Colonic mucosa (tissue), 4 donors: ENCODE measurements at regions not wholly inside any gene's neighbourhood (a gene's known extent, or its start where the extent isn't known, plus 50 kb on each side); places are given as distances from the start of the nearest gene placed in this dataset.
"Not testable (repeated sequence)": the region's sequence is repeated elsewhere in the genome, so short reads cannot be mapped to it uniquely, and the experiment has no call there.

ENCODE experiments used
- DNase-seq: peaks from one replicate; pipeline ENCODE4 v3.0.0-alpha.2; 2020
- H3K27ac ChIP-seq: fragments of 200-600 bp; one replicate; pipeline ENCODE4 v1.8.0; 2021
- H3K27me3 ChIP-seq: fragments of 200-600 bp; one replicate; pipeline ENCODE4 v1.8.0; 2021
- H3K36me3 ChIP-seq: fragments of 200-600 bp; one replicate; pipeline ENCODE4 v1.8.0; 2021
- H3K4me1 ChIP-seq: fragments of 200-600 bp; one replicate; pipeline ENCODE4 v1.8.0; 2021; ENCODE audit warnings: mild to moderate bottlenecking
- H3K4me3 ChIP-seq: fragments of 200-600 bp; one replicate; pipeline ENCODE4 v1.8.0; 2021
- H3K9ac ChIP-seq, 2 donors: one replicate each; pipeline ENCODE4 v1.7.0; 2013; ENCODE audit warnings: control low read depth in 2 of 2, low read depth in 2 of 2, low read length in 2 of 2
- H3K9me3 ChIP-seq: fragments of 200-600 bp; one replicate; pipeline ENCODE4 v1.8.0; 2021
- intact Hi-C: fragments of 100-400 bp; cut with DNase I; formaldehyde crosslinking; loops from one replicate; pipeline ENCODE4 v1.14.1; 2022
- TF ChIP-seq, protein P1 (sequence below): fragments of 200-600 bp; IDR thresholded peaks from one replicate; pipeline ENCODE4 v1.8.0; 2022; ENCODE audit warnings: antibody characterized with exemption, mild to moderate bottlenecking
- donor health status: healthy.
- donor health status: DM: no; HTN: no; CAD: no.
- donor health status: DM: no; HTN: no; CAD: no.

DNA sequence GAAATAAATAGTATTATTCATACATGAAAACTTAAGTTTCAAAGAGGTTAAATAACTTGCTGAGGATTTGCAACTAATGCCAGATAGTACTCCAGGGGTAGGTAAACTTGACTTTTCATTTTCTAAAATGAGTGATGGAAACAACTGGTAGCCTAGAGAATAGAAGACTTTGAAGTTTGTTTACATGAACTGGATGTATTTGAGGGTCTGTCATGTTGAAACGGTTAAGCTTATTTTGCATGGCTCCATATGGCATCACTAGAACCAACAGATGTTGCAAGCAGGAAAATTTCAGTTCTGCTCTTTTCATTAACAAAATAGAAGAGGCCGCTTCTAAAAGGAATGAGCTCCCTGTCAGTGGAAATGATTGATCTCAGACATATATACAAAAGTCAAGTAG lies 105.1 kb upstream of the SGCD start:
- H3K36me3 ChIP-seq: no peaks in the 10 kb centered on the region
- no peaks in the 10 kb centered on the region for H3K27me3 ChIP-seq
- TF ChIP-seq, protein P1, sequence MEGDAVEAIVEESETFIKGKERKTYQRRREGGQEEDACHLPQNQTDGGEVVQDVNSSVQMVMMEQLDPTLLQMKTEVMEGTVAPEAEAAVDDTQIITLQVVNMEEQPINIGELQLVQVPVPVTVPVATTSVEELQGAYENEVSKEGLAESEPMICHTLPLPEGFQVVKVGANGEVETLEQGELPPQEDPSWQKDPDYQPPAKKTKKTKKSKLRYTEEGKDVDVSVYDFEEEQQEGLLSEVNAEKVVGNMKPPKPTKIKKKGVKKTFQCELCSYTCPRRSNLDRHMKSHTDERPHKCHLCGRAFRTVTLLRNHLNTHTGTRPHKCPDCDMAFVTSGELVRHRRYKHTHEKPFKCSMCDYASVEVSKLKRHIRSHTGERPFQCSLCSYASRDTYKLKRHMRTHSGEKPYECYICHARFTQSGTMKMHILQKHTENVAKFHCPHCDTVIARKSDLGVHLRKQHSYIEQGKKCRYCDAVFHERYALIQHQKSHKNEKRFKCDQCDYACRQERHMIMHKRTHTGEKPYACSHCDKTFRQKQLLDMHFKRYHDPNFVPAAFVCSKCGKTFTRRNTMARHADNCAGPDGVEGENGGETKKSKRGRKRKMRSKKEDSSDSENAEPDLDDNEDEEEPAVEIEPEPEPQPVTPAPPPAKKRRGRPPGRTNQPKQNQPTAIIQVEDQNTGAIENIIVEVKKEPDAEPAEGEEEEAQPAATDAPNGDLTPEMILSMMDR: no peak
- no peak overlapping the region for H3K9ac ChIP-seq
- no peak for DNase-seq
- intact Hi-C loops: no loop called here
- H3K4me3 ChIP-seq: no peak overlapping the region
- no peaks in the 10 kb centered on the region for H3K4me1 ChIP-seq
- no peak overlapping the region for H3K27ac ChIP-seq
- H3K9me3 ChIP-seq: no peaks in the 10 kb centered on the region

DNA sequence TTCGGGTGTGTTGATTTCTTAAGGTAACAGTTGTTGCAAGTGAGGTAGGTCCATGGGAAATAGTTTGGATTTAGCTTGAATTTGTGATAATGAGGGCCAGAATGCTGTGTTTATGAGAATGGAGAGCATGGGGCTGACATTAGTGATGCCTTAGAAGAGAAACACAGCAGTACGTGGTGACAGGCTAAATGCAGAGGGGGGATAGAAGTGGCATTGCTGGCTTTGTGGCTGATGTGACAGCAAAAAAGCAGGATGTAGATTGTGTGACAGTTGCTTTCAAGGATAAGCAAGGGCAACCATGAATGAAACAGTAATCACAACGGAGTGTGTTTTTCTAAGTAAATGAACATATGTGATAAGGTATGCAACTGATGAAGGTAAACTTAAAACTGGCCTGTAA lies 103.4 kb upstream of the SGCD start:
- Histone ChIP-seq H3K27ac (no peak overlapping the region), H3K36me3 (no peaks in the 10 kb centered on the region), H3K4me3 (no peak overlapping the region), H3K27me3 (no peaks in the 10 kb centered on the region), H3K4me1 (no peaks in the 10 kb centered on the region), H3K9ac (no peak overlapping the region), H3K9me3 (no peaks in the 10 kb centered on the region)
- TF ChIP-seq, protein P1: no peak
- intact Hi-C loops: no loop called here
- no peak for DNase-seq

DNA sequence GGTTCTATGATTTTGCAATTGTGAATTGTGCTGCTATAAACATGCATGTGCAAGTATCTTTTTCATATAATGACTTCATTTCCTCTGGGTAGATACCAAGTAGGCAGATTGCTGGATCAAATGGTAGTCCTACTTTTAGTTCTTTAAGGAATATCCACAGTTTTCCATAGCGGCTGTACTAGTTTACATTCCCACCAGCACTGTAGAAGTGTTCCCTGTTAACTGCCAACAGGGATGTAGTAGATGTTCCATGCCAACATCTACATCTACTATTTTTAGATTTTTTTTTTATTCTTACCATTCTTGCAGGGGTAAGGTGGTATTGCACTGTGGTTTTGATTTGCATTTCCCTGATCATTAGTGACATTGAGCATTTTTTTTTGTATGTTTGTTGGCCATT lies 100.5 kb upstream of the SGCD start:
- H3K4me1 ChIP-seq, H3K36me3 ChIP-seq, H3K27ac ChIP-seq, H3K9me3 ChIP-seq, intact Hi-C loops, H3K9ac ChIP-seq, H3K27me3 ChIP-seq, H3K4me3 ChIP-seq, DNase-seq: not testable (repeated sequence)

DNA sequence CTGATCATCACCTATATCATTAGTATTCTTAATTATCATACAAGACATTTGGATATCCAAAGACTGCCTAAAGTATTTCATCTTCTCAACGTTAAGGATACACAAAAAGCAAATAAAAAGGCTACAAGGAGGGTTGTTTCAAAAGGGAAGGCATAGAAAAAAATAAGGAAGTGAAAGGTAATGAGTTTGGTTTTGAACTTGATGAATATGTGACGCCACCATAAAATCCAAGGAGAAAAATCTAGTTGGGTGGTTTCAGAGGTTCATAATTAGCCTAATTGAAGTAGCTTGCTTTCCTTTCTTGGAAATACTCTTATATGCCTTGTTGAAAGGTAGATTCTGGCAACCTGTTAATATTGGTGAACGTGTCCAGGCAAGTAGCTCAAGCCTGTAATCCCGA lies 96.1 kb upstream of the SGCD start:
- no peaks in the 10 kb centered on the region for H3K27me3 ChIP-seq
- H3K9ac ChIP-seq: no peak overlapping the region
- H3K4me3 ChIP-seq: no peak overlapping the region
- no peaks in the 10 kb centered on the region for H3K9me3 ChIP-seq
- TF ChIP-seq, protein P1: no peak
- H3K27ac ChIP-seq: no peak overlapping the region
- DNase-seq: no peak
- no peaks in the 10 kb centered on the region for H3K36me3 ChIP-seq
- intact Hi-C loops: no loop called here
- H3K4me1 ChIP-seq: no peaks in the 10 kb centered on the region

DNA sequence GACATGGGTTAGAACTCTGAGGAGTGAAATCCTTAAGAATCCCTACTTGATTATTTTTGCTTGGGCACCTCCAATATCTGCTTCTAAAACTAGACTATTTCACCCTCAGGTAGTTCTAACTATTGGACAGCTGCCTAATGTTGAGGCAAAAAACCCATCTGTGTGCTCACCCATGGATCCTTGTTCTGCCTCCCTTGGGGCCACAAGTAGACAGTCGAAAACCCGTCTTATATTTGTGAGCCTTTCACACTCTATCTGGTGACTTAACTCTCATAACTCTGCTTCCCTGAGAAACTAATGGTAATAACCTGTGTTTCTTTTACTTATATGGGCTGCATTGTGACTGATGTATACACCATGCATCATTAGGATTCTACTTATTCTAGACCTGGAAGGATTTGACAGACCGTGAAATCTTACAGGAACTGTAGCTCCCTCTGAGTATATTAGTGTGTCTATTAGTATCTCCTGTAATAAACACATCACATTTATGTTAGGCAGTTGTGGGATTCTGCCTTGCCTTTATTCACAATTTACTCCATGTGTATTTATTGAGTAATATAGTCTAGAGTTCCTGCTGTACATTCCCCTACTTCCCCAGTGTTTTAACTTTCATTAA lies 94.6 kb upstream of the SGCD start:
- TF ChIP-seq, protein P1: no peak
- intact Hi-C loops: no loop called here
- no peak overlapping the region for H3K4me3 ChIP-seq
- no peaks in the 10 kb centered on the region for H3K9me3 ChIP-seq
- no peak overlapping the region for H3K9ac ChIP-seq
- no peaks in the 10 kb centered on the region for H3K4me1 ChIP-seq
- no peaks in the 10 kb centered on the region for H3K27me3 ChIP-seq
- H3K36me3 ChIP-seq: no peaks in the 10 kb centered on the region
- no peak for DNase-seq
- H3K27ac ChIP-seq: no peak overlapping the region

DNA sequence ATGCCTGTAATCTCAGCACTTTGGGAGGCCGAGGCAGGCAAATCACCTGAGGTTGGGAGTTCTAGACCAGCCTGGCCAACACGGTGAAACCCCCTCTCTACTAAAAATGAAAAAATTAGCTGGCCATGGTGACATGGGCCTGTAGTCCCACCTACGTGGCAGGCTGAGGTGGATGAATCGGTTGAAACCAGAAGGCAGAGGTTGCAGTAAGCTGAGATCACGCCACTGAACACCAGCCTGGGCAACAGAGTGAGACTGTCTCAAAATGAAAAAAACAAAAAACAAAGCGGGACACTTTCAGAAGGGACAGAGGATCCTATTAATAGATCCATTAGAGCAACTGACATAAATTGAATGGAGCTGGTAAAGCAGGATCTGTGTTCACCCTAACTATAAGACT lies 89.6 kb upstream of the SGCD start:
- no peak overlapping the region for H3K9ac ChIP-seq
- TF ChIP-seq, protein P1: no peak
- no peak for DNase-seq

More for the DNA sequence above, 89.6 kb upstream of the SGCD start:
- no peaks in the 10 kb centered on the region for H3K9me3 ChIP-seq
- H3K27me3 ChIP-seq: no peaks in the 10 kb centered on the region
- H3K27ac ChIP-seq: no peak overlapping the region
- H3K4me1 ChIP-seq: no peaks in the 10 kb centered on the region
- no peaks in the 10 kb centered on the region for H3K36me3 ChIP-seq
- H3K4me3 ChIP-seq: no peak overlapping the region
- intact Hi-C loops: no loop called here
